ENCODE measurements at regions not wholly inside any gene's neighbourhood (a gene's known extent, or its start where the extent isn't known, plus 50 kb on each side); places are given as distances from the start of the nearest gene placed in this dataset.
"Not testable (repeated sequence)": the region's sequence is repeated elsewhere in the genome, so short reads cannot be mapped to it uniquely, and the experiment has no call there.

DNA sequence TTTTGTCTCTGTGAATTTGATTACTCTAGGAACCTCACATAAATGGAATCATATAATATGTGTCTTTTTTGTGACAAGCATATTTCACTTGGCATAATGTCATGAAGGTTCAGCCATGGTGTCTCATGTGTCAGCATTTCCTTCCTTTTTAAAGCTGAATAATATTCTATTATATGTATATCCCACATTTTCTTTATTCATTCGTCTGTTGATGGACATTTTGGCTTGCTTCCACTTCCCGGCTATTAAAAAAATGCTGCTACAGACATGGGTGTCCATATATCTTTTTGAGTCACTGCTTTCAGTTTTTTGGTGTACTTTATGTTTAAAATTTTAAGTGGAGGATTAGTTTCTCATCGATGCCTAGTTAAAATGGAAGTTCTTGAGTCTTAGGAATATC, 59.8 kb upstream of the C5orf63 start:
- DNase-seq, result no peak

DNA sequence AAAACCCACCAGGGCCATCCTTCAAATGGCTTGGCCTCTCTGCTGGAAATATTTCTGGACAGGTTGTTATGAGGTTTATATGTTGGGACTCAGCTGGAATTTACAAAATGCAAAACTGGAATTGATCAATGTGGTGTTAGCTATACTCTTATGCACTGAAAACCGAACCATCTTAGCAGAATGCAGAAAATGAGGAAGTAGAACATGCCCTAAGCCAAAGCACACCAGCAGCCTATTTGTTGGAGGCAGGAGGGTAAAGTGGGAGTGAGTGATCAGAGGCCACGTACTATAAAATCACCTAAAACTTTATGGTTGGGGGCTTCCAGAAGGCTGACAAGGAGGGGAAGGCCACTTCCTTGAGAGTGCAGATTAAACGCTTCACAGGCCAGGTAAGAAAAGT, 63.6 kb upstream of the C5orf63 start:
- no peak for DNase-seq

DNA sequence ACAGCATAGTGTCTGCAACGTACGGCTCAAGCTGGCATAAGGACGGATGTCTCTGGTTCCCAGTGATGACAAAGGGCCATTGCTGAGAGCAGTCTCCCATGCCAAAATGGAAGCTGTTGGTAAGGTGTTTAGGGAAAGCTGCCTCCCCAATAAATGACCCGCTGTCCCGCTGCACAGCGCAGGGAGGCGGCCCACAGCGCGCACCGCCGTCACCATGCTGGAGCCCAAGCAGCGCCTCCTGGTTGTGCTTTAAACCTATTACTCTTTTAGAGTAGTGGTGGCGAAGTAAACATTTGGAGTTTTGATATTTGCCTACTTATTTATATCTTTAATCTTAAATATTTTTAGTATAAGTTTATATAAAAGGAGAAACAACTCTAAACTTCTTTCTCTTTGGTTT, 70.4 kb upstream of the C5orf63 start:
- DNase-seq, result no peak

DNA sequence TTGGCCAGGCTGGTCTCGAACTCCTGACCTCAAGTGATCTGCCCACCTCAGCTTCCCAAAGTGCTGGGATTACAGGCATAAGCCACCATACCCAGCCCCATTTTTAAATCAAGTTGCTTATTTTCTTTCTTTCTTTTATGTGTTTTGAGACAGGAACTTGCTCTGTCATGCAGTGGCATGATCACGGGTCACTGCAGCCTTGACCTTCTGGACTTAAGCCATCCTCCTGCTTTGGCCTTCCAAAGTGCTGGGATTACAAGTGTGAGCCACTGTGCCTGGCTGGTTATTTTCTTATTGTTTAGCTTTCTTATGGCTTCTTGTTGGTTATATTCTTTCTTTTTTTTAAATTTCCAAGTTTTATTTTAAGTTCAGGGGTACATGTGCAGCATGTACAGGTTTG, 79.7 kb upstream of the C5orf63 start:
- no peak for DNase-seq

DNA sequence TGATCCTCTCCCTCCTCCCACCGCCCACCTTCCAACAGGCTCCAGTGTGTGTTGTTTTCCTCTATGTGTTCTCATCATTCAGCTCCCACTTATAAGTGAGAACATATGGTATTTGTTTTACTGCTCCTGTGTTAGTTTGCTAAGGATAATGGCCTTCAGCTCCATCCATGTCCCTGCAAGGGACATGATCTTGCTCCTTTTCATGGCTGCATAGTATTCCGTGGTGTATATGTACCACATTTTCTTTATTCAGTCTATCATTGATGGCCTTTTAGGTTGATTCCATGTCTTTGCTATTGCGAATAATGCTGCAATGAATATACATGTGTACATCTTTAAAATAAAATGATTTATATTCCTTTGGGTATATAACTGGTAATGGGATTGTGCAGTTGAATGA, 80.2 kb upstream of the C5orf63 start:
- no peak for DNase-seq

DNA sequence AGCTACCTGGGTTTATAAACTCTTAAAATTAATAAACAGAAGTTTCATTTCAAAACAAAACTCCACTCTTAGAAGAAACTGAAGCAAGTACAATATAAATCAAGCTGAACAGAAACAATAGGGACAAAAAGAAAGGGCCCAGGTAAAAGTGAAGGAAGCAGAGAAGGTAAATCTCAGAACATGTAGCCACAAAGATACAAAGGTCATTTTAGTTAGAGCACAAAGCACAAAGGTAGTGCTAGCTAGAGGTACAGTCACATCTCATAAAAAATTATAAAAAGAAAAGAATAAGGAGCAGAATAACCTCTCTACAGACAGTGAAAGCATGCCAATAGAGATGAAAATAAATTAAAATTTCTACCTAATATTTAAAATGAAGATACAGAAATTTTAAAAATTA, 90.4 kb upstream of the C5orf63 start:
- no peak for DNase-seq

DNA sequence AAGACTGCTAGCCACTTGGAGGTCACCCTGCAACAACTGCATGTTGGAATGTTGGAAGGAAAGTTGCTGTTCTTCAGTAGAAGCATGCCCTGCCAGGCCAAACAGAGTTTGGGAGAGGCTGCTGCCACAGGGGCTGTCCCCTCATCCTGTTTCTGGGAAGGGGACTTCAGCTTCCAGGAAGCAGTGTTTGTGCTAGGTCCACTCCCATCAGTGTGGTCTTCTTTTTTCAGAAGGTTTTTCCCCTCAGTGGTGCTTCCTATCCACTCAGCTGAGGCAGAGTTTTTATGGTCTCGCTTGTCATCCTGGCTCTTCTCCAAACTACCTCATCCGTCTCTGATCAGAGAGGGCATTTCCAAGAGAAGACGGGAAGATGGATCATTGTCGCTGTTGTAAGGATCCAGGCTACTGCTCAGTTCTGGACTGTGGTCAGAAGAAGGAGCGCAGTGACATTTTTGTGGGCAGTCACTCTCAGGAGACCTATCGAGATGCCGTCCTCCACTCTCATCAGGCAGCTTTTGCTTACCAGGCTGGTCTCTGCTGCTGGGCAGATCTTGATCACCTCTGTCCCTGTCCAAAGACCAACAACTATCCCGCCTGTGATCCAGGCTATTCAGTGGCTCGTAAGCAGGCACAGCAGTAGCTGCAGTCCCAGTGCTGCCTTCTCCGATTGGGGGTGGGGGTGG, 97.8 kb upstream of the C5orf63 start:
- DNase-seq, result no peak

DNA sequence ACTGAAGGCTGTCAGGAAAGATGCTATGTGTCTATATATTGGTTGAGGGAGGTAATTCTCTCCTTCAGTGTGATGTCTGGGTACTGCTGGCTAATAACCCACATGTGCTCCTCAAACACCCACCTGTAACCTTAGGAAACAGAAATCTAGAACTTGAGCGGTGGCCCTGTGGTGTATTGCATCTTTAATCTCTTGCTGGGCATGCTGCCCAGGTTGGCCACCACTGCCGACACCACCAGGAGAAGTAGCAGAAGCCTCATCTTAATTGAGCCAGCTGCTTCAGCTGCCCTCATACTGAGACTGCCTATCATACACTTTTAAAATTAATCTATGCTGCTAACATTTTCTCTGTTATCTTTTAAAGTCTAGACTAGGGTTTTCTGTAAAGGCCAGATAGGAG, 103.5 kb upstream of the C5orf63 start:
- no peak for DNase-seq

DNA sequence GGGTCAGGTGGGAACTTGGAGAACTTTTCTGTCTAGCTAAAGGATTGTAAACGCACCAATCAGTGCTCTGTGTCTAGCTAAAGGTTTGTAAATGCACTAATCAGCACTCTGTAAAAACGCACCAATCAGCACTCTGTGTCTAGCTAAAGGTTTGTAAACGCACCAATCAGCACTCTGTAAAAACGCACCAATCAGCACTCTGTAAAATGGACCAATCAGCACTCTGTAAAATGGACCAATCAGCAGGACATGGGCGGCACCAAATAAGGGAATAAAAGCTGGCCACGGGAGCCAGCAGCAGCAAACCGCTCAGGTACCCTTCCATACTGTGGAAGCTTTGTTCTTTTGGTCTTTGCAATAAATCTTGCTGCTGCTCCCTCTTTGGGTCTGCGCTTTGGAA, 108.0 kb upstream of the MEGF10 start:
- not testable (repeated sequence) for DNase-seq

DNA sequence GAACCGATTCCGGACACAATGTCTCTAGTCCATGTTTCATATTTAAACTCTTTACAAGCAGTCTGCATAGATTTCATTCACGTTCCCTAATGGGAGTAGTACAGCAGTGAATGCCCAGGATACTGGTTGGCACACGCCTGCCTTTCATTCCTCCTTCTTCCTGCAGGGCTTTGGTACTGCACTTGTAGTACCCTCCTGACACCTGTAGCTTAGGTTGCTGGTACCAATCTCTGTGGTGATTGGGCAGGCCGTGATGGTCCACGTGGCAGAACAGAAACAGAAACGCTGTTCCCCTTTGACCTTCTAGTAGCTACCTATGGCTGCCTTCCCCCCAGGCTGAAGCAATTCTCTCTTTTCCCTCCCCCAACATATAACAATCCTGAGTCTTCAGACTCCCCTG, 107.3 kb upstream of the MEGF10 start:
- no peak for DNase-seq

DNA sequence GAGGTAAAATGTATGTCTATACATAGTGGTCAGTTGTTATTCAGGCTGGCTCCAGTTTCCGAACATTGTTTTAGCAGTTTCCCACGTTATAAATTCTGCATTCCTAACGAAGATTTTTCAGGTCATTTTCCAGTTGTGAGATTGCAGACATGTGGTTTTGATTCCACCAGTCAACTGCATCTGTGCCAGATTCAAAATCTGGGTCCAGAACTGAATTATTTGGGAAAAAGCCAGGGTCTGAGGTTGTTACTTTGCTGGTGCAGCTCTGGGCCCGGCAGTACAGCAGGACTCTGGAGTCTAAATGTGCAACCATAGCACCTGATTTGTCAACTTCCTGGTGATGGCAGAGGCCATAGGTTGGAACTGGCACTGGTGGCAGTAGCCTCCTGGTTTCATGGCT, 105.7 kb upstream of the MEGF10 start:
- no peak for DNase-seq

DNA sequence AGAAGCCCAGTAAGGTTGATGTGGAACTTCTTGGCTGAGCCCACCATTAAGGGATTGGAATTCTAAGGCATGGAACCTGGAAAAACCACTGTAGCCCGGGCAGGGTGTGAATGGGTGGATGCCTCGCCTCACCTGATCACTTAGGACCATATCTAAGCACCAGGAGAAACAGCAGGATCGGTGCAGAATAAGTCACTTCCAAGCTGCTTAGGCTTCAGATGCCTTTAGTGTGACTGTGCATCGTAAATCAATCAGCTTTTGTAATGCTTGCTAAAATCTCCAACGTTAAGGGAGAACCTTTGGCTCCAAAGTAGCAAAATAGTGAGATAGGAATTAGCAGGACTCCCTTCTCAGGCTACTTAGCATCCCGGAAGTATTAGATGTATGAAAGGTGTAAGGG, 103.9 kb upstream of the MEGF10 start:
- DNase-seq, result no peak

DNA sequence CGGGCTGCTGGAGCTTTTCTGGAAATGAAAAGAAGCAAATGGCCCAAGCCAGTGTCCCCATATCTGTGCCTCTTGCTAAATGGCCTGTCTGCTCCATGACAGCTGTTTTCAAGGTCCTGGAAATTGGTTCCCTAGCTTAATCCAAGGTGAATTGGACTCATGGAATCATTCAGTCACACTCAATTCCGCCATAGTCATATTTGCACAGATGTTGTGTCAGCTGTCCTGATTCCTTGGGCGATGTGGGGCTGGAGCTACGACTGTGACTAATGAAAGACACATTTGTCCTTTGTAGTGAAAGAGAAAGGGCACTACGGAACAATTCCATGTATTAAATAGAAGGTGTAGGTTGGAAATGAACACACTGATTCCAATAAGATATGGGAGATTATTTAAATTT, 102.9 kb upstream of the MEGF10 start:
- DNase-seq, result no peak

DNA sequence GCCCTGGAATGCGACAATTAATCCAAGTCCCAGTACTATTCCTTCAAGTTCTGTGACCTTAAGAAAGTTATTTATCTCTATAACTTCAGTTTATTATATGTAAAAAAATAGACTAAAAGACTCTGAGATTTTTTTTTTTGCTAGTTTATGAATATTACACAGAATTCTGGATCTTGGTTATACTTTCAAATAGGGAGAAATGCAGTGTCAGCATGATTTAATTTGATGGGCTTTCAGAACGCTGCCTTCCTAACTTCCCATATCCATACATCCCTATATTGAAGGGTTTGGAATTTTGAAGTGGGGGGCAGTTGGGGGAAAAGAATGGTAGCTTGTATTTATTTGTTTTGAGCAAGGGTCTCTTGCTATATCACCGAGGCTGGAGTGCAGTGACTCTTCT, 98.4 kb upstream of the MEGF10 start:
- DNase-seq, result no peak

DNA sequence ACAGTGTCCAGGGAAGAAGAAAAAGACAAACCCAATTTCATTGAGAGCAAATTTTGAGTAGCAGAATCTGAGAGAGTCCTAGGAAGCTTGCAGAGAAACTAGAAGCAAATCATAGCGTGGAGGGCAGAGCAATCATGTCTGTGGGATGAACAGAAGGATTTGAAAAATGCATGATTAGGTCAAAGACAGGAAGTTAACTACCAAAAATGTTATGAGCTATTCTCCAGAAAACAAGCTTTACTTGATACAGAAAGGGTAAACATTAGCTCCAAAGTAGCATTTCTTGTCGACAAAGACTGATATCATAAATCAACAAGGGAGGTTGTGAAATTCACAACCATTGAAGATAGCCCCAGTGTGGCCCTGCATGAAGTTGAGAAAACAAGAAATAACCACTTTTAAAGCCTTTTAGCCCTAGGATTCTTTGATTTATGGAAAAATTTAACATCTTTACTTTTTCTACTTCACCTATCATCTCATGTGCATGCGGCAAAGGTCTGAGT, 97.7 kb upstream of the MEGF10 start:
- DNase-seq, result no peak

DNA sequence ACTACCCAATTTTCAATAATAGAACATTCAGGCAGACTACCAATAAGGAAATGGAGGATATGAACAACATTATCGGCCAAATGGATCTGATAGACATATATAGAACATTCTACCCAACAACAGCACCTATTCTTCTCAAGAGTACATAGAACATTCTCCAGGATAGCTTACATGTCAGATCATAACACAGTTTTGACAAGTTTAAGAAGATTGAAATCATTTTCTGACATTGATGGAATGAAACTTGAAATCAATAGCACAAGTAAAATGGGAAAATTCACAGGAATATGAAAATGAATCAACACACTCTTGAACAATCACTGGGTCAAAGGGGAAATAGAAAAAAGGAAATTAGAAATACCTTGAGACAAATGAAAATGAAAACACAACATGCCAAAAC, 94.6 kb upstream of the MEGF10 start:
- DNase-seq, result no peak

DNA sequence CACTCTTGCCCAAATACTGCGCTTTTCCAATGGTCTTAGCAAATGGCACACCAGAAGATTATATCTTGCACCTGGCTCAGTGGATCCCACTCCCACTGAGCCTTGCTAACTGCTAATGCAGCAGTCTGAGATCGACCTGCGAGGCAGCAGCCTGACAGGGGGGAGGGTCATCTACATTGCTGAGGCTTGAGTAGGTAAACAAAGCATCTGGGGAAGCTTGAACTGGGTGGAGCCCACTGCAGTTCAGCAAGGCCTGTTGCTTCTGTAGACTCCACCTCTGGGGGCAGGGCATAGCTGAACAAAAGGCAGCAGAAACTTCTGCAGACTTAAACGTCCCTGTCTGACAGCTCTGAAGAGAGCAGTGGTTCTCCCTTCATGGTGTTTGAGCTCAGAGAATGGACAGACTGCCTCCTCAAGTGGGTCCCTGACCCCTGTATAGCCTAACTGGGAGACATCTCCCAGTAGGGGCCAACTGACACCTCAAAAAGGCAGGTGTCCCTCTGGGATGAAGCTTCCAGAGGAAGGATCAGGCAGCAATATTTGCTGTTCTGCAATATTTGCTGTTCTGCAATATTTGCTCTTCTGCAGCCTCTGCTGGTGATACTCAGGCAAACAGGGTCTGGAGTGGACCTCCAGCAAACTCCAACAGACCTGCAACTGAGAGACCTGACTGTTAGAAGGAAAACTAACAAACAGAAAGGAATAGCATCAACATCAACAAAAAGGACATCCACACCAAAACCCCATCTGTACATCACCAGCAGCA, 93.0 kb upstream of the MEGF10 start:
- not testable (repeated sequence) for DNase-seq

DNA sequence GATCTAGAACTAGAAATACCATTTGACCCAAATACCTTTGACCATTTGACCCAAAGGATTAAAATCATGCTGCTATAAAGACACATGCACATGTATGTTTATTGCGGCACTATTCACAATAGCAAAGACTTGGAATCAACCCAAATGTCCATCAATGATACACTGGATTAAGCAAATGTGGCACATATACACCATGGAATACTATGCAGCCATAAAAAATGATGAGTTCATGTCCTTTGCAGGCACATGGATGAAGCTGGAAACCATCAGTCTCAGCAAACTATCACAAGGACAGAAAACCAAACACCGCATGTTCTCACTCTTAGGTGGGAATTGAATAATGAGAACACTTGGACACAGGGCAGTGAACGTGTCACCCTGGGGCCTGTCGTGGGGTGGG, 87.9 kb upstream of the MEGF10 start:
- DNase-seq, result not testable (repeated sequence)

DNA sequence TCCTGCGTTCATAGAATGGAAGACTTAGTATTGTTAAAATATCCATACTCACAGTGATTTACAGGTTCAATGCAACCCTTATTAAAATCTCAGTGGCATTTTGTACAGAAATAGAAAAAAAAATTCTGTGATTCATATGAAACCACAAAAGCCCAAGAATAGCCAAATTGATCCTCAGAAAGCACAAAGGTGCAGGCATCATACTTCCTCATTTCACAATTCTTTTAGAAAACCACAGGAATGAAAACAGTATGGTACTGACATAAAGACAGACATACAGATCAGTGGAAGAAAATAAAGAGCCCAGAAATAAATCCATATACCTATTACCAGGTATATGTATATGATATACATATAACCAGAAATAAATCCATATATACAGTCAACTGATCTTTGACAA, 86.8 kb upstream of the MEGF10 start:
- DNase-seq, result peak; percentile 82

DNA sequence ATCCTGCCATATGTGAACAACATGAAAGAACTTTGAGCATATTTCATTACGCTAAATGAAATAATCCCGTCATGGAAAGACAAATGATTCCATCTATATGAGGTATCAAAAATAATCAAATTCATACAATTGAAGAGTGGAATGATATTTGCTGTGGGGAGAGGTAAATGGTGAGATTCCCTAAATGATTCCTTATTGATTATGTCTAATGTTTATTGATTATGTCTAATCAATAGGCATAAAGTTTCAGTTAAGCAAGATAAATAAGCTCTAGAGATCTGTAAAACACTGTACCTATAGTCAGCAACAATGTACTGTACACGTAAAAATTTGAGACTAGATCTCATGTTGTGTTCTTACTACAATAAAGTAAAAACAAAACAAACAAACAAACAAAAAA, 85.4 kb upstream of the MEGF10 start:
- no peak for DNase-seq

DNA sequence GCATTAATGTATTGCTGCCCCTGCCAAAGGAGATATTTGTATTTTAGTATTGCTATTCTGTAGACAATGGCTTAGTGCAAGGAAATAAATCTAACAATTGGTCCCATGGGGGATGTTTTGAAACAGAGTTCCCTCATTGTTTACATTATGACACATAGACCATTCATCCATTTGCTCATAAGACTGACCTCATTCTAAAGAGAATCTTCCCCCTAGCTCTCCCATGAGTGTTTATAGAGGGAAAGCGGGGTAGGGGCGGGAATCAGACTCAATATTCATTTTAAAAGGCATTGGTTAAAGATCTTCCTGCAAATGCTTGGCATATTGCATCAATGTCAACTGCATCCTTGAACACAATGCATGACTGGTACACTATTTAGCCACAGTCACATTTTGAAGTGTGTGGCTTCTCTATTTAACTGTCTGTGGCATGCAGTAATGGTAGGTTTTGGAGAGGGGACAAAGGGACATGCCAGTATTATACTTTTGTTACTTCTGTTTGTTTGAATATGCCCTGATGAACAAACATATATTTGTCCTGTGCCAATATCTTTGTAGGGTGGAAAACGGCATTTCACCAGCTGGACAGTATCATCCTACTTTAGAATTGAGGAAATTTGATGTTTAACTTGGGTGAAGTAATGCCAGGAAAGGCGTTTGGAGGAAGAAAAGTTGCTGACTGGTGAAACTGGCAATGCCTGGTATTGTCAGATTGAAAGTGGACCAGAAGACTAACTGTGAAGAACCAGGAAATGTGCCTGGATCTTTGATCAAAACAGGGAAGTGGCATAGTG, 84.1 kb upstream of the MEGF10 start:
- DNase-seq, result peak; percentile 83

DNA sequence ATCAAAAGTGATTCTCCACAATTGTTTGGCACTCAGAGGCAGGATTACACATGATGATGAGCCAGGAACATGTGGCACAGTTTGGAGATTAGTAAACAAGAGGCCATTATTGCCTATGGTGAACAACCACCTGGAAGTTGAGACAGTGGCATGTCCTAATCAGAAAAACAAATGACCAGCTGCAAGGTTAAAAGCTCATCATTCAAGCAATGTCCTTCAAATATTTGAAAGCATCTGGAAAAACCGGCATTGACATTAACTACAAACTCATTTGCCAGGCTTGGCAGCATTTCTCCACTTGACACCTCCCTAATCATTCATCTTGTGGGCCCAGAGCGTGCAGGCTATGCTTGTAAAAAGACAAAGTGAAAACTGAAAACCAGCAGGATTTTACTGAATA, 80.6 kb upstream of the MEGF10 start:
- no peak for DNase-seq

DNA sequence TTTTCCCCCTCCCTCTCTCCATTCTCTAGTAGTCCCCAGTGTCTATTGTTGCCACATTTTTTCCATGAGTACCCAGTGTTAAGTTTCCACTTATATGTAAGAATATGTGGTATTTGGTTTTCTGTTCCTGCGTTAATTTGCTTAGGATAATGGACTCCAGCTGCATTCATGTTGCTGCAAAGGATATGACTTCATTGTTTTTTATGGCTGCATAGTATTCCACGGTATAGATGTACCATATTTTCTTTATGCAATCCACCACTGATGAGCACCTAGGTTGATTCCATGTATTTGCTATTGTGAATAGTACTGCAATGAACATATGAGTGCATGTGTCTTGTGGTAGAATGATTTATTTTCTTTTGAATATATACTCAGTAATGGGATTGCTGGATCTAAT, 77.4 kb upstream of the MEGF10 start:
- DNase-seq, result no peak

DNA sequence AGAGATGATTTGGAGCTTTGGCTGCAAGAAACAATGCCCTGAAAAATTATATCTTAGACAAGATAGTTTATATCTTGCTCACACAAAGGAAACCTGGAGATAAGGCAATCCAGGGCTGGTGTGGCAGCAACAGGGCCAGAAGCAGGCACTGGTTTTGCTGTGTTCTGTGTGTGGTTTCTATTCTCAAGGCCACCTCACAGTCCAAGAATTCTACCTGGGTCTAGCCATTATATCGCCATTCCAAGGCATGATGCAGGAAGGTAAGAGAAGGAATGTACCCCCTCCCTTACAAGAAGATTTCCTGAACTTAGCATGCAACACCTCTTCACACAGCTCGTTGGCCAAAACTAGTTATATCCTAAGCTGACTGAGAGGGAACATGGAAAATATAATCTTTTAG, 74.5 kb upstream of the MEGF10 start:
- DNase-seq, result no peak
